HL-60 (cell line): ENCODE measurements at regions not wholly inside any gene's neighbourhood (a gene's known extent, or its start where the extent isn't known, plus 50 kb on each side); places are given as distances from the start of the nearest gene placed in this dataset.

ENCODE experiments used
- DNase-seq, 2 experiments: peaks; one replicate each; pipeline ENCODE4 v3.0.0-alpha.2; 2010 to 2020; ENCODE audit warnings: low read depth in 1 of 2, low spot score in 1 of 2
- H3K27ac ChIP-seq: fragments of 250-450 bp; sonication (Bioruptor Pico); replicated peaks from 2 replicates; pipeline ENCODE4 v1.5.1; 2020; ENCODE audit warnings: mild to moderate bottlenecking, moderate library complexity
- H3K27me3 ChIP-seq: fragments of 250-450 bp; sonication (Bioruptor Pico); 2 replicates; pipeline ENCODE4 v1.5.1; 2021; ENCODE audit warnings: mild to moderate bottlenecking, moderate library complexity; ENCODE audit not compliant: insufficient read depth, poor library complexity, severe bottlenecking
- H3K4me3 ChIP-seq: replicated peaks from 2 replicates; pipeline ENCODE4 v1.5.1; 2011; ENCODE audit warnings: mild to moderate bottlenecking, control low read depth, low read length; ENCODE audit not compliant: insufficient read depth
- GABPA ChIP-seq: IDR thresholded peaks from 2 replicates; pipeline ENCODE4 v1.6.1; 2012; ENCODE audit warnings: low read depth
- POLR2AphosphoS5 ChIP-seq: IDR thresholded peaks from 2 replicates; pipeline ENCODE4 v1.6.1; 2012; ENCODE audit warnings: low read depth
- SPI1 ChIP-seq: IDR thresholded peaks from 2 replicates; pipeline ENCODE4 v1.6.1; 2012; ENCODE audit warnings: low read depth, mild to moderate bottlenecking, borderline replicate concordance
- TF ChIP-seq, protein P1 (sequence below): IDR thresholded peaks from 2 replicates; pipeline ENCODE4 v1.6.1; 2012; ENCODE audit warnings: low read depth; ENCODE audit not compliant: insufficient replicate concordance
- TF ChIP-seq, protein P2 (sequence below): IDR thresholded peaks from one replicate; pipeline ENCODE4 v1.5.1; 2011; ENCODE audit warnings: low read length, control low read depth, inconsistent platforms; ENCODE audit not compliant: insufficient read depth

DNA sequence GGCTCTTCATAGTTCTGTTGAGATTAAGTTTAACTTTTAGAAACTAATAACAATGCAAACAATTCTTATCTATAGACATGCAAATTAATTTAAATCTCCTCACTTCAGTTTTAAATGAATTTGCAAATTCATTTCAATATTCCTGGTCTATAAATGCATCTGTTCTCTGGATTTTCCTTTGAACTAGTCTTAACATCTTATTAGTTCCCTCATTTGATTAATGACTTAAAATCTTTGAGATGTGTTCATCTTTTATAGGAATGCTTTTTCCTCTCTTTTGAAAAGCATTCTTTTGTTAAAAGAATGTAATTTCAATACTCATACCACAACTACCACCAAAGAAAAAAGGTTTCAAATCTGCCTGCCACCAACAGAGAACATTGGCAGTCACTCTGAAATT is 169.4 kb downstream of the RASEF start:
- no peak for TF ChIP-seq SPI1
- TF ChIP-seq, protein P1, sequence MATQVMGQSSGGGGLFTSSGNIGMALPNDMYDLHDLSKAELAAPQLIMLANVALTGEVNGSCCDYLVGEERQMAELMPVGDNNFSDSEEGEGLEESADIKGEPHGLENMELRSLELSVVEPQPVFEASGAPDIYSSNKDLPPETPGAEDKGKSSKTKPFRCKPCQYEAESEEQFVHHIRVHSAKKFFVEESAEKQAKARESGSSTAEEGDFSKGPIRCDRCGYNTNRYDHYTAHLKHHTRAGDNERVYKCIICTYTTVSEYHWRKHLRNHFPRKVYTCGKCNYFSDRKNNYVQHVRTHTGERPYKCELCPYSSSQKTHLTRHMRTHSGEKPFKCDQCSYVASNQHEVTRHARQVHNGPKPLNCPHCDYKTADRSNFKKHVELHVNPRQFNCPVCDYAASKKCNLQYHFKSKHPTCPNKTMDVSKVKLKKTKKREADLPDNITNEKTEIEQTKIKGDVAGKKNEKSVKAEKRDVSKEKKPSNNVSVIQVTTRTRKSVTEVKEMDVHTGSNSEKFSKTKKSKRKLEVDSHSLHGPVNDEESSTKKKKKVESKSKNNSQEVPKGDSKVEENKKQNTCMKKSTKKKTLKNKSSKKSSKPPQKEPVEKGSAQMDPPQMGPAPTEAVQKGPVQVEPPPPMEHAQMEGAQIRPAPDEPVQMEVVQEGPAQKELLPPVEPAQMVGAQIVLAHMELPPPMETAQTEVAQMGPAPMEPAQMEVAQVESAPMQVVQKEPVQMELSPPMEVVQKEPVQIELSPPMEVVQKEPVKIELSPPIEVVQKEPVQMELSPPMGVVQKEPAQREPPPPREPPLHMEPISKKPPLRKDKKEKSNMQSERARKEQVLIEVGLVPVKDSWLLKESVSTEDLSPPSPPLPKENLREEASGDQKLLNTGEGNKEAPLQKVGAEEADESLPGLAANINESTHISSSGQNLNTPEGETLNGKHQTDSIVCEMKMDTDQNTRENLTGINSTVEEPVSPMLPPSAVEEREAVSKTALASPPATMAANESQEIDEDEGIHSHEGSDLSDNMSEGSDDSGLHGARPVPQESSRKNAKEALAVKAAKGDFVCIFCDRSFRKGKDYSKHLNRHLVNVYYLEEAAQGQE: no peak
- TF ChIP-seq, protein P2, sequence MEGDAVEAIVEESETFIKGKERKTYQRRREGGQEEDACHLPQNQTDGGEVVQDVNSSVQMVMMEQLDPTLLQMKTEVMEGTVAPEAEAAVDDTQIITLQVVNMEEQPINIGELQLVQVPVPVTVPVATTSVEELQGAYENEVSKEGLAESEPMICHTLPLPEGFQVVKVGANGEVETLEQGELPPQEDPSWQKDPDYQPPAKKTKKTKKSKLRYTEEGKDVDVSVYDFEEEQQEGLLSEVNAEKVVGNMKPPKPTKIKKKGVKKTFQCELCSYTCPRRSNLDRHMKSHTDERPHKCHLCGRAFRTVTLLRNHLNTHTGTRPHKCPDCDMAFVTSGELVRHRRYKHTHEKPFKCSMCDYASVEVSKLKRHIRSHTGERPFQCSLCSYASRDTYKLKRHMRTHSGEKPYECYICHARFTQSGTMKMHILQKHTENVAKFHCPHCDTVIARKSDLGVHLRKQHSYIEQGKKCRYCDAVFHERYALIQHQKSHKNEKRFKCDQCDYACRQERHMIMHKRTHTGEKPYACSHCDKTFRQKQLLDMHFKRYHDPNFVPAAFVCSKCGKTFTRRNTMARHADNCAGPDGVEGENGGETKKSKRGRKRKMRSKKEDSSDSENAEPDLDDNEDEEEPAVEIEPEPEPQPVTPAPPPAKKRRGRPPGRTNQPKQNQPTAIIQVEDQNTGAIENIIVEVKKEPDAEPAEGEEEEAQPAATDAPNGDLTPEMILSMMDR: no peak
- TF ChIP-seq GABPA: no peak
- no peak for TF ChIP-seq POLR2AphosphoS5
- H3K27ac ChIP-seq: no peak overlapping the region
- no peaks in the 10 kb centered on the region for H3K27me3 ChIP-seq
- DNase-seq: no peak
- H3K4me3 ChIP-seq: no peak overlapping the region

DNA sequence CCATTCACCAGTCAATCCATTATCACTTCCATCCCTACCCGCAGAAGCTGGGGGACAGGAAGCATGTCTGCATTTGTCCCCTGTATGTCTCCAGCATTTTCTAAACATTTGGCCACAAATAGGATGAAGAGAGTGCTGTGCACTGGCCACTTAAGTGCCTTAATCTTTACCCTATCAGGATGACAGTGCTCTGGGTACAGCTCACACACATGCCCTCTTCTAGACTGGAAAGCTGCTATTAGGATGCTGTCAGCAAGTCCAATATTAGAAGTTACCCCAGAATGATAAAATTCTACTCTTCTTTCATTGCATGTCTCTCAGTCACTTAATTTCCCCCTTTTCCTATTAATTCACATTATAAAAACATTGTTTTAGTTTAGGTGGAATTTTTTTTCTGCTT is 168.4 kb downstream of the RASEF start:
- no peak overlapping the region for H3K4me3 ChIP-seq
- TF ChIP-seq SPI1 (no peak), POLR2AphosphoS5 (no peak), GABPA (no peak)
- TF ChIP-seq, protein P1: no peak
- TF ChIP-seq, protein P2: no peak
- H3K27ac ChIP-seq: no peak overlapping the region
- no peak for DNase-seq
- H3K27me3 ChIP-seq: no peaks in the 10 kb centered on the region

DNA sequence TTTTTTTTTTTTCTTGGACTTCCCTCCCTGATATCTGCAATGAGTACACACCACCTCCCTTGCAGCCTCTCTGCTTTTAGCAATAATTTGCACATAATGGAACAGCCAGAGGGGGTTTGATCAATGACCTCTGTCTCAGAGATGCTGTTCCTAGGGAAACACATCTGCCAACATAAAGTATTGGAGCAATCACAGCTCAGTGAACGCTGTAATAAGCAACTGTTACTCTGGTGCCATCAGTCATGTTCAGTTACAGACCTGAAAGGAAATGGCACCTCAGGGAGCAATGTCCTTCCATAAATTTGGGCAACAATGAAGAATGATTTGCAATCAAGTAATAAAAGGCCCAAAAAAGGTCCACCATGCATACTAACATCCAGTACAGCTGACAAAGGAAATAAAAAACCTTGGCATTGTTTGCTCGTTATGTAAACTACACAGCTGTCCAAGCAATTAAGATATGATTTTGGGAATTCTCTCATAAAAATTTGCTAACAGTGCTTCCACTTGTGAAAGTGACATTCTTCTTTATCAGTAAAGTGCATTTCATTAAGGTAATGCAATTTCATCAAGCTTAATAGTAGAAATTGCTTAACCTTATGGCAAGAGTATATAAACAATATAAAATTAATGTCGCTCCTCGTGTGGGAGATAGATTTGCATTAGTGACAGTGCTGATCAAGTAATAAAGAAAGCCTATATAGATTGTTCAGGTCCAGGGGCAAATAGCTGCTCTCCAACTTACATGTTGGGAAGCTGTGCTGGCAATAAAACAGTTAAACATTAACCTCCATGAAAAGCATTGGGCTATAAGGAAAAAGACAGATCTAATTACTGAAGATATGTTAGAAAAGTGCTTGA is 167.8 kb downstream of the RASEF start:
- no peak overlapping the region for H3K4me3 ChIP-seq
- TF ChIP-seq, protein P2: no peak
- TF ChIP-seq, protein P1: no peak
- TF ChIP-seq POLR2AphosphoS5 (no peak), SPI1 (no peak), GABPA (no peak)
- no peaks in the 10 kb centered on the region for H3K27me3 ChIP-seq
- H3K27ac ChIP-seq: no peak overlapping the region
- no peak for DNase-seq
